H1 (cell line): ENCODE measurements at regions not wholly inside any gene's neighbourhood (a gene's known extent, or its start where the extent isn't known, plus 50 kb on each side); places are given as distances from the start of the nearest gene placed in this dataset.

ENCODE experiments used
- ASH2L ChIP-seq: fragments of 200-600, 300-600 bp; sonication (generic); IDR thresholded peaks from one replicate; pipeline ENCODE4 v1.7.1; 2017; ENCODE audit warnings: low read length
- CEBPB ChIP-seq: IDR thresholded peaks from 2 replicates; pipeline ENCODE4 v1.6.1; 2012; ENCODE audit warnings: low read depth, low read length
- CTCF ChIP-seq, 3 experiments: IDR thresholded peaks; 1 replicate in 2 of 3; 2 replicates in 1 of 3; pipeline versions ENCODE4 v1.5.1 to v1.6.1; 2011; ENCODE audit warnings: low read length in 3 of 3, mild to moderate bottlenecking in 3 of 3, inconsistent platforms in 2 of 3, low read depth in 1 of 3, moderate library complexity in 1 of 3; ENCODE audit not compliant: insufficient read depth in 1 of 3; ENCODE audit errors: control extremely low read depth in 1 of 3
- EP300 ChIP-seq, 2 experiments: IDR thresholded peaks; 1 replicate in 1 of 2; 2 replicates in 1 of 2; pipeline ENCODE4 v1.6.1; 2011 to 2012; ENCODE audit warnings: low read depth in 2 of 2, low read length in 2 of 2, mild to moderate bottlenecking in 2 of 2, borderline replicate concordance in 1 of 2, inconsistent platforms in 1 of 2, moderate library complexity in 1 of 2
- HDAC6 ChIP-seq: IDR thresholded peaks from one replicate; pipeline ENCODE4 v1.7.1; 2012; ENCODE audit warnings: low read depth, mild to moderate bottlenecking, inconsistent platforms, low read length, moderate library complexity
- TF ChIP-seq, protein P1 (sequence below): IDR thresholded peaks from 2 replicates; pipeline ENCODE4 v1.6.1; 2012; ENCODE audit warnings: inconsistent platforms

- TF ChIP-seq EP300 (IDR thresholded peaks at IDR 0.05; ENCODE audit: borderline replicate concordance in 1 of 2, low read depth in 2 of 2, low read length in 2 of 2): no peak
- no peak for TF ChIP-seq HDAC6
- TF ChIP-seq ASH2L: peak; percentile 27
- TF ChIP-seq CTCF (IDR thresholded peaks at IDR 0.05; ENCODE audit: control extremely low read depth in 1 of 3, insufficient read depth in 1 of 3, low read depth in 1 of 3, low read length in 3 of 3): peak in 2 of 3 experiments; percentile 15 to 21; a peak in 2 of 4 replicates
- TF ChIP-seq, protein P1, sequence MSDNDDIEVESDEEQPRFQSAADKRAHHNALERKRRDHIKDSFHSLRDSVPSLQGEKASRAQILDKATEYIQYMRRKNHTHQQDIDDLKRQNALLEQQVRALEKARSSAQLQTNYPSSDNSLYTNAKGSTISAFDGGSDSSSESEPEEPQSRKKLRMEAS: peak; percentile 76
- peak; percentile 14; the same call in 1 of the 2 replicates for TF ChIP-seq CEBPB
- TF ChIP-seq, all 59 proteins: peak for 7
Measured at GRCh38 chr14:99035712-99036610, 236.0 kb downstream of the BCL11B start (continued).
